ENCODE measurements at regions not wholly inside any gene's neighbourhood (a gene's known extent, or its start where the extent isn't known, plus 50 kb on each side); places are given as distances from the start of the nearest gene placed in this dataset.

GRCh38 chr13:54682184-54682583 lies 1653.6 kb downstream of the OLFM4 start:
- no peak overlapping the region for H2AFZ ChIP-seq (ENCODE audit: low read depth, low read length)
- no peak overlapping the region for H3K27ac ChIP-seq (ENCODE audit: insufficient read depth, low read depth, low read length)
- intact Hi-C loops (cut with micrococcal nuclease), result no loop called here
- H3K4me1 ChIP-seq (ENCODE audit: control insufficient read depth, extremely low read depth, insufficient read depth, low read length), result no peaks in the 10 kb centered on the region
- ChIA-PET POLR2A (no interaction called here), CTCF (no interaction called here)
- BruUV-seq (replicated peaks), result no TSS peak
- no peaks in the 10 kb centered on the region for H4K20me1 ChIP-seq (replicated peaks; ENCODE audit: control insufficient read depth, extremely low read depth, insufficient read depth, low read length)
- no peak overlapping the region for H3K4me2 ChIP-seq (ENCODE audit: insufficient read depth, low read length)
- H3K9me3 ChIP-seq (replicated peaks; ENCODE audit: control insufficient read depth, insufficient read depth, low read length), result peaks cover 4% of the 10 kb centered on the region
- no peak overlapping the region for H3K4me3 ChIP-seq (replicated peaks in 1 of 3; ENCODE audit: insufficient read depth in 1 of 3, low read depth in 1 of 3, low read length in 3 of 3)
- H3K27me3 ChIP-seq (ENCODE audit: control insufficient read depth in 2 of 2, insufficient read depth in 2 of 2, low read length in 2 of 2), result no peaks in the 10 kb centered on the region
- no peak for TF ChIP-seq MAX (IDR thresholded peaks at IDR 0.05; ENCODE audit: insufficient read depth, insufficient read length)
- no peak for TF ChIP-seq MYC (IDR thresholded peaks at IDR 0.05; ENCODE audit: low read depth, low read length)
- TF ChIP-seq GATA2 (IDR thresholded peaks at IDR 0.05; ENCODE audit: insufficient read depth, insufficient read length, low read depth, low read length), result no peak
- TF ChIP-seq JUN (IDR thresholded peaks at IDR 0.05; ENCODE audit: borderline replicate concordance, insufficient read depth, insufficient read length, low read depth), result no peak
- no peak for TF ChIP-seq POLR2A (IDR thresholded peaks at IDR 0.05; ENCODE audit: low read depth, low read length)
- no peak for TF ChIP-seq CTCF (IDR thresholded peaks at IDR 0.05; ENCODE audit: extremely low read depth in 1 of 2, insufficient read depth in 1 of 2, low read depth in 1 of 2, low read length in 2 of 2)
- TF ChIP-seq POLR2AphosphoS5 (IDR thresholded peaks at IDR 0.05; ENCODE audit: insufficient read depth, low read depth, low read length), result no peak
- no peak for TF ChIP-seq EZH2 (IDR thresholded peaks at IDR 0.05; ENCODE audit: borderline replicate concordance, low read depth, low read length, severe bottlenecking)
- no peak for TF ChIP-seq FOS (IDR thresholded peaks at IDR 0.05; ENCODE audit: borderline replicate concordance, insufficient read depth, low read length)
- FAIRE-seq, result no peak
- no peaks in the 10 kb centered on the region for H3K9me1 ChIP-seq (replicated peaks; ENCODE audit: control insufficient read depth, extremely low read depth, insufficient read depth, low read length)
- no peak overlapping the region for H3K9ac ChIP-seq (replicated peaks; ENCODE audit: extremely low read depth, insufficient read depth, low read length)
- no peaks in the 10 kb centered on the region for H3K79me2 ChIP-seq (ENCODE audit: control insufficient read depth, insufficient read depth, low read length)
- DNase-seq (ENCODE audit: low read depth, low spot score), result no peak
- dilution Hi-C loops (cut with MboI; ENCODE audit: extremely low pct_ligation_motif_present, low sequenced_read_pairs), result no loop called here
- H3K36me3 ChIP-seq (ENCODE audit: control insufficient read depth in 2 of 2, extremely low read depth in 1 of 2, insufficient read depth in 2 of 2, low read length in 2 of 2), result no peaks in the 10 kb centered on the region
